ENCODE measurements at regions not wholly inside any gene's neighbourhood (a gene's known extent, or its start where the extent isn't known, plus 50 kb on each side); places are given as distances from the start of the nearest gene placed in this dataset.
"Not testable (repeated sequence)": the region's sequence is repeated elsewhere in the genome, so short reads cannot be mapped to it uniquely, and the experiment has no call there.

DNA sequence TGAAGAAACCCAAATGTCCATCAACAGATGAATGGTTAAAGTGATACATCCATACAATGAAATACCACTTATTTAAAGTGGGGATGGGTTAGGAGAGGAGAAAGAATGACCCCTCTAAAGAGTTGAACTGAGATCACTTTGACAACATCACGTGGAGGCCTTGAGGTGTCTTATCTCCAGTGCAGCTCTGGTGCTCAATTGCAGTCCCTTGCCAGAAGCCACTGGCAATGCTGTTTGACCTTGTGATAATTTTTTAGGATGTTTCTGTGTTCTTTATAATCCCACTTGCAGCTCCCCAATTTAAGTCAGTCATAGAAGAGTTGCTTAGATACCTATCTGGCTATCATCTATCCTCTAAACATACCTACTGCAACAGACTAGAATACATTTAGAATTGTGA is 167.6 kb downstream of the ZNF648 start:
- no peak overlapping the region for H3K27ac ChIP-seq (ENCODE audit: insufficient read depth, low read length, poor library complexity, severe bottlenecking)
- H3K27me3 ChIP-seq (replicated peaks; ENCODE audit: control insufficient read depth, insufficient read depth, low read length, poor library complexity, severe bottlenecking): no peaks in the 10 kb centered on the region
- no peaks in the 10 kb centered on the region for H3K36me3 ChIP-seq (ENCODE audit: control insufficient read depth, insufficient read depth, low read length)
- no peaks in the 10 kb centered on the region for H3K9me3 ChIP-seq (ENCODE audit: control insufficient read depth, low read length)
- no peak for DNase-seq
- no peak overlapping the region for H3K4me3 ChIP-seq (ENCODE audit: insufficient read depth, low read depth, low read length, poor library complexity, severe bottlenecking)
- H3K4me1 ChIP-seq (ENCODE audit: control insufficient read depth, insufficient read depth, low read length, poor library complexity, severe bottlenecking): no peaks in the 10 kb centered on the region

DNA sequence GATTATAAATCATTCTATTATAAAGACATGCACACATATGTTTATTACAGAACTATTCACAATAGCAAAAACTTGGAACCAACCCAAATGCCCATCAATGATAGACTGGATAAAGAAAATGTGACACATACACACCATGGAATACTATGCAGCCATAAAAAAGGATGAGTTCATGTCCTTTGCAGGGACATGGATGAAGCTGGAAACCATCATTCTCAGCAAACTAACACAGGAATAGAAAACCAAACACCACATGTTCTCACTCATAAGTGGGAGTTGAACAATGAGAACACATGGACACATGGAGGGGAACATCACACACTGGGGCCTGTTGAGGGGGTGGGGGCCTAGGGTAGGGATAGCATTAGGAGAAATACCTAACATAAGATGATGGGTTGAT is 168.4 kb downstream of the ZNF648 start:
- H3K27me3 ChIP-seq (replicated peaks; ENCODE audit: control insufficient read depth, insufficient read depth, low read length, poor library complexity, severe bottlenecking); H3K27ac ChIP-seq (ENCODE audit: insufficient read depth, low read length, poor library complexity, severe bottlenecking); H3K9me3 ChIP-seq (ENCODE audit: control insufficient read depth, low read length); H3K4me3 ChIP-seq (ENCODE audit: insufficient read depth, low read depth, low read length, poor library complexity, severe bottlenecking); H3K4me1 ChIP-seq (ENCODE audit: control insufficient read depth, insufficient read depth, low read length, poor library complexity, severe bottlenecking); H3K36me3 ChIP-seq (ENCODE audit: control insufficient read depth, insufficient read depth, low read length); DNase-seq: not testable (repeated sequence)

DNA sequence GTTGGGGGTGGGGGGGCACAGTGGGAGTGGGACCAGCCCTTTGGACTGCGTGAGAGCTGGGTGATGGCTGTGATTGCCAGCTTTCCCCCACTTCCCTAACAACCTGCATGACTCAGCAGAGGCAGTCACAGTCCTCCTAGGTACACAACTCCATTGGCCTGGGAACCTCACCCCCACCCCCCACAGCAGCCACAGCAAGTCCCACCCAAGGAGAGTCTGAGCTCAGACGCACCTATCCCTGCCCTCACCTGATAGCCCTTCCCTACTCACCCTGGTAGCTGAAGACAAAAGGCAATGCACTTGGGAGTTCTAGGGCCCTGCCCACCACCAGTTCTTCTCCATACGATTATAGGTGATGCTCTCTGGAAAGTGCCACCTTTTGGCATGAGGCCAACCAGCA is 188.9 kb downstream of the ZNF648 start:
- H3K36me3 ChIP-seq (ENCODE audit: control insufficient read depth, insufficient read depth, low read length): no peaks in the 10 kb centered on the region
- DNase-seq: no peak
- H3K4me1 ChIP-seq (ENCODE audit: control insufficient read depth, insufficient read depth, low read length, poor library complexity, severe bottlenecking): no peaks in the 10 kb centered on the region
- no peaks in the 10 kb centered on the region for H3K27me3 ChIP-seq (replicated peaks; ENCODE audit: control insufficient read depth, insufficient read depth, low read length, poor library complexity, severe bottlenecking)
- no peak overlapping the region for H3K27ac ChIP-seq (ENCODE audit: insufficient read depth, low read length, poor library complexity, severe bottlenecking)
- no peak overlapping the region for H3K4me3 ChIP-seq (ENCODE audit: insufficient read depth, low read depth, low read length, poor library complexity, severe bottlenecking)
- no peaks in the 10 kb centered on the region for H3K9me3 ChIP-seq (ENCODE audit: control insufficient read depth, low read length)

DNA sequence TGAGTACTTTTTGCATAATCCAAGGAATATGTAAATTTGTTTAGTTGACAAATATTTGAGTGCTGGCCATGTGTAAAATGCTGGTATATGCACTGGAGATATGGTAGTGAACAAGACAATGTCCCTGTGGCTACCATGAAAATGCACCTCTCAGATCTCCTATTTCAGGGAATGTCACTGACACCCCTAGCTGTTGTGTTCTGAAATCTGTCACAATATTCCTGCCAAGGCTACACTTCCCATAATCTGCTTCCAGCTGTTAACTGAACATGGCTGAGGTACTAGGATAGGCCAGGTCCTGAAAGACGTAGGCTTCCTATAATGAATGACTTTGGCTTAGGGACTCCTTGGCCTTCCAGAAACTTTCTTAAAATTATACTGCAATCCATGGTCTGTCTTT is 197.8 kb downstream of the ZNF648 start:
- no peak overlapping the region for H3K4me3 ChIP-seq (ENCODE audit: insufficient read depth, low read depth, low read length, poor library complexity, severe bottlenecking)
- H3K4me1 ChIP-seq (ENCODE audit: control insufficient read depth, insufficient read depth, low read length, poor library complexity, severe bottlenecking): no peaks in the 10 kb centered on the region
- no peaks in the 10 kb centered on the region for H3K9me3 ChIP-seq (ENCODE audit: control insufficient read depth, low read length)
- H3K27ac ChIP-seq (ENCODE audit: insufficient read depth, low read length, poor library complexity, severe bottlenecking): no peak overlapping the region
- H3K27me3 ChIP-seq (replicated peaks; ENCODE audit: control insufficient read depth, insufficient read depth, low read length, poor library complexity, severe bottlenecking): no peaks in the 10 kb centered on the region
- H3K36me3 ChIP-seq (ENCODE audit: control insufficient read depth, insufficient read depth, low read length): no peaks in the 10 kb centered on the region
- no peak for DNase-seq

DNA sequence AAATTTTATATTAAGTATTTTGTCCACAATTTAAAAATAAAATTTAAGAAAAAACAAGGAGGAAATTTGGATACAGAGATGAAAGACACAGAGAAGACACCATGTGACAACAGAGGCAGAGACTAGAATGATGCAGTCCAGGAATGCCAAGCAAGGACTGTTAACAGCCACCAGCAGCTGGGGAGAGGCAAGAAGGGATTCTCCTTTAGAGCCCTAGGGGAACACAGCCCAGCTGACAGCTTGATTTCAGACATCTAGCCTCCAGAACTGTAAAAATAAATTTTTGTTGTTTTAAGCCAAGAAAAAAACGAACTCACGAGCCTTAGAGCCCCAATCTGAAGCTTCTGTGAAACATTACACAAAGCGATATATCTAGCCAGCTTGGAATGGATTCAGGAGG is 198.5 kb downstream of the ZNF648 start:
- DNase-seq: no peak
- H3K27ac ChIP-seq (ENCODE audit: insufficient read depth, low read length, poor library complexity, severe bottlenecking): no peak overlapping the region
- no peak overlapping the region for H3K4me3 ChIP-seq (ENCODE audit: insufficient read depth, low read depth, low read length, poor library complexity, severe bottlenecking)
- no peaks in the 10 kb centered on the region for H3K27me3 ChIP-seq (replicated peaks; ENCODE audit: control insufficient read depth, insufficient read depth, low read length, poor library complexity, severe bottlenecking)
- H3K36me3 ChIP-seq (ENCODE audit: control insufficient read depth, insufficient read depth, low read length): no peaks in the 10 kb centered on the region
- no peaks in the 10 kb centered on the region for H3K4me1 ChIP-seq (ENCODE audit: control insufficient read depth, insufficient read depth, low read length, poor library complexity, severe bottlenecking)
- H3K9me3 ChIP-seq (ENCODE audit: control insufficient read depth, low read length): no peaks in the 10 kb centered on the region

DNA sequence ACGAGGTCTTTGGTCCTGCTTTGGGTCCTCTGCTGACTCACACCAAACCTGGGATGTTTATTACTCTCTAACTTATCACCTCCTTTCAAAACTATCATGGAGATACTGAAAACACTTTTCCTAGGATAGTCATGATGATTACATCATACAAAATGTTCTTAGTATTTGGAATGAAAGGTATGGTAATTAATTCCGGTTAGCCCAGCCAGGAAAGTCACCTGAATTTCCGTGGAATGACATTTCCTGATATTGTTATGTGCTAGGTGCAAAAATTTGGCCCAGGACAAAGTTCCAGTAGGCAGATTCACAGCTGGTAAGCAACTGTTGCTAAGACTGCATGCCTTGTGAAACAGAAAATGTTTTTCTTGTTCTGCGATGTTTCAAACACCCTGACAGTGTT is 203.4 kb downstream of the ZNF648 start:
- Histone ChIP-seq H3K4me1 (ENCODE audit: control insufficient read depth, insufficient read depth, low read length, poor library complexity, severe bottlenecking) (no peaks in the 10 kb centered on the region), H3K9me3 (ENCODE audit: control insufficient read depth, low read length) (no peaks in the 10 kb centered on the region), H3K4me3 (ENCODE audit: insufficient read depth, low read depth, low read length, poor library complexity, severe bottlenecking) (no peak overlapping the region), H3K27ac (ENCODE audit: insufficient read depth, low read length, poor library complexity, severe bottlenecking) (no peak overlapping the region), H3K36me3 (ENCODE audit: control insufficient read depth, insufficient read depth, low read length) (no peaks in the 10 kb centered on the region), H3K27me3 (replicated peaks; ENCODE audit: control insufficient read depth, insufficient read depth, low read length, poor library complexity, severe bottlenecking) (no peaks in the 10 kb centered on the region)
- no peak for DNase-seq
